T-cell (primary cell): ENCODE measurements at regions not wholly inside any gene's neighbourhood (a gene's known extent, or its start where the extent isn't known, plus 50 kb on each side); places are given as distances from the start of the nearest gene placed in this dataset.

Source experiments
- ATAC-seq, 4 experiments: fragments of 200-7000 bp in 3 of 4; fragments of 150-1000 bp in 1 of 4; cut with Tn5 transposase; replicated peaks in 1 of 4; 1 replicate in 3 of 4; 2 replicates in 1 of 4; pipeline ENCODE4 v1.10.0; 2021; ENCODE audit warnings: moderate library complexity in 3 of 4, mild to moderate bottlenecking in 2 of 4, moderate number of reproducible peaks in 1 of 4
- CTCF ChIA-PET, 2 donors: fragments of 300-600 bp; sonication (Branson Sonifier 250); formaldehyde crosslinking; loops; one replicate each; lab custom pipeline; 2022; ENCODE audit warnings: antibody characterized with exemption in 2 of 2; lab: Charles Lee
- POLR2A ChIA-PET, 2 donors: fragments of 300-600 bp; sonication (Branson Sonifier 250); formaldehyde crosslinking; loops; one replicate each; lab custom pipeline; 2022; ENCODE audit warnings: antibody characterized with exemption in 2 of 2; lab: Charles Lee
- DNase-seq, 35 experiments: peaks; one replicate each; pipeline versions ENCODE4 v3.0.0 to v3.0.0-alpha.2; 2013 to 2023
- H3K27ac ChIP-seq: one replicate; pipeline ENCODE4 v1.5.1; 2013; ENCODE audit warnings: low read length
- H3K27me3 ChIP-seq, 2 experiments: replicated peaks in 1 of 2; 1 replicate in 1 of 2; 2 replicates in 1 of 2; pipeline versions ENCODE4 v1.6.1 to v1.7.0; 2013; ENCODE audit warnings: low read length in 1 of 2, mixed read lengths in 1 of 2; ENCODE audit not compliant: control insufficient read depth in 2 of 2, insufficient read depth in 2 of 2; ENCODE audit errors: extremely low read depth in 1 of 2
- H3K36me3 ChIP-seq, 2 donors: 1 replicate in 1 of 2; 2 replicates in 1 of 2; pipeline versions ENCODE4 v1.6.1 to v1.7.0; 2013; ENCODE audit warnings: low read length in 1 of 2; ENCODE audit not compliant: control insufficient read depth in 2 of 2, insufficient read depth in 1 of 2; ENCODE audit errors: extremely low read depth in 1 of 2
- H3K4me1 ChIP-seq, 2 experiments: 1 replicate in 1 of 2; 2 replicates in 1 of 2; pipeline versions ENCODE4 v1.6.1 to v1.7.0; 2013; ENCODE audit warnings: low read length in 2 of 2, mixed read lengths in 1 of 2; ENCODE audit not compliant: insufficient read depth in 2 of 2, control insufficient read depth in 1 of 2; ENCODE audit errors: extremely low read depth in 1 of 2
- H3K4me3 ChIP-seq, 2 donors: 1 replicate in 1 of 2; 2 replicates in 1 of 2; pipeline versions ENCODE4 v1.5.1 to v1.7.0; 2013; ENCODE audit warnings: mild to moderate bottlenecking in 2 of 2, low read length in 1 of 2, moderate library complexity in 1 of 2; ENCODE audit not compliant: control insufficient read depth in 1 of 2; ENCODE audit errors: extremely low read depth in 1 of 2
- H3K9me3 ChIP-seq: 2 replicates; pipeline ENCODE4 v1.7.0; 2013
- H3K27ac Mint-ChIP-seq, 2 donors: one replicate each; pipeline ENCODE4 v1.8.0; 2020 to 2021; ENCODE audit warnings: mild to moderate bottlenecking in 2 of 2, mixed read lengths in 2 of 2
- H3K27me3 Mint-ChIP-seq, 2 donors: one replicate each; pipeline ENCODE4 v1.8.0; 2021 to 2022; ENCODE audit warnings: mixed read lengths in 2 of 2
- H3K36me3 Mint-ChIP-seq: one replicate; pipeline ENCODE4 v1.8.0; 2021; ENCODE audit warnings: mixed read lengths
- H3K4me1 Mint-ChIP-seq, 3 donors: one replicate each; pipeline ENCODE4 v1.8.0; 2020 to 2022; ENCODE audit warnings: mixed read lengths in 3 of 3, mild to moderate bottlenecking in 1 of 3
- H3K4me3 Mint-ChIP-seq, 3 donors: one replicate each; pipeline ENCODE4 v1.8.0; 2020 to 2022; ENCODE audit warnings: mild to moderate bottlenecking in 3 of 3, mixed read lengths in 3 of 3, moderate library complexity in 3 of 3
- H3K9me3 Mint-ChIP-seq, 3 donors: one replicate each; pipeline ENCODE4 v1.8.0; 2020 to 2022; ENCODE audit warnings: mixed read lengths in 3 of 3
- WGBS: methylation state at CpG from one replicate; pipeline ENCODE4 v1.1.5; 2013; ENCODE audit warnings: missing lambda C conversion rate; ENCODE audit not compliant: insufficient coverage; 5-methylcytosine and 5-hydroxymethylcytosine counted together

DNA sequence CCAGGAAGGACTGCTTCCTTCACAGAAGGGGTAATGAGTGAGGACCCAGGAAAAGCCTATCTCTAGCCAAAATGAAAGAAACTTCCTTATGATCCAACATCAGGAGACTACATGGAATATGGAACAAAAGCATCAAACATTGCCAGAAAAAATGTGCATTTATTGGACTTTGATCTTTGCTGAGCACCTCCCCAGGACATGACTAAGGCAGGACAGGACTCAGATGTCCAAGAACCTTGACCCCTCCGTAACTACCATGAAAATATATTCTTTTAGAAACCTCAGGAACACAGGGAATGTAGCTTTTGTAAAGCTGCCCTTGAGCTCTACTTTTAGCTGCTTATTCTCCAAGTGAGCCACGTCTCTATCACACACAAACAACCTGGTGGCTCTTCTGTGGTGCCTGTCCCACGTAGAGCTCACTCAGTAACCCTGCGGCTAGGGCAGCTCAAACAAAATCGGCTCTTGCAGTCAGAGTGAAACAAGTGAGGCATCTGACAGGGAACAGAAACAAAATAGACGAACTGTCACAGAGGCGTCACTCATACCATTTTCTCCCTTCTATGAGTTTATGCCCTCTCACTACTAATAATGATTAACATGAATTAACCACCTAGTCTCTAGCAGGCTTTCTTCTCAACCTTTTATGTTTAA is 471.5 kb upstream of the API5 start:
- Mint-ChIP-seq H3K36me3 (no peaks in the 10 kb centered on the region), H3K27ac (no peak overlapping the region), H3K9me3 (peaks cover 6 to 16% (median 13%) of the 10 kb centered on the region in 3 donors), H3K4me3 (no peak overlapping the region), H3K27me3 (no peaks in the 10 kb centered on the region), H3K4me1 (no peaks in the 10 kb centered on the region)
- DNase-seq, result no peak
- ChIA-PET CTCF (no interaction called here), POLR2A (no interaction called here)
- H3K4me1 ChIP-seq, result no peaks in the 10 kb centered on the region
- WGBS, result 53% methylated on average over 5 of the region's 7 CpGs
- no peak for ATAC-seq
- H3K27ac ChIP-seq, result no peak overlapping the region
- H3K36me3 ChIP-seq, result no peaks in the 10 kb centered on the region
- H3K27me3 ChIP-seq, result no peaks in the 10 kb centered on the region
- H3K9me3 ChIP-seq, result no peaks in the 10 kb centered on the region
- no peak overlapping the region for H3K4me3 ChIP-seq

DNA sequence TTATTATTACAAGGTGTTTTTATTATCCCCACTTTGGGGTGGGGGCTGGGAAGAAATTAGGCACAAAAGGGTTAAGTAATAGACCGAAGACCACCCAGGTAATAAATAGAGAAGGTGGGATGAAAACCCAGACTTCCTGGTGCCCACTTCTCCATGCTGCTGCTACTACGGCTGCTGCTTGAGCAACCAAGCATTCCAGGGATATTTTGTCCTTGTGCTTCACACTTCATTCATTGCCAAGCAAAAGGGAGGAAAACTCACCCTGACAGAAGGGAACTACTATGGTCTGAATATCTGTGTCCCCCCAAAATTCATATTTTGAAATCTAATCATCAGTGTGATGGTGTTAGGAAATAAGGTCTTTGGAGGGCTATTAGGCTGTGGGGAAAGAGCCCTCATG is 470.9 kb upstream of the API5 start:
- H3K4me3 Mint-ChIP-seq, result no peak overlapping the region
- no CpG with 5 or more reads among the region's 2 CpGs for WGBS
- CTCF ChIA-PET, result no interaction called here
- H3K9me3 Mint-ChIP-seq, result peaks cover 6 to 16% (median 12%) of the 10 kb centered on the region in 3 donors
- Histone ChIP-seq H3K27me3 (no peaks in the 10 kb centered on the region), H3K4me1 (no peaks in the 10 kb centered on the region), H3K4me3 (no peak overlapping the region), H3K9me3 (no peaks in the 10 kb centered on the region), H3K36me3 (no peaks in the 10 kb centered on the region), H3K27ac (no peak overlapping the region)
- H3K27ac Mint-ChIP-seq, result no peak overlapping the region
- no peaks in the 10 kb centered on the region for H3K36me3 Mint-ChIP-seq
- DNase-seq, result no peak
- H3K27me3 Mint-ChIP-seq, result no peaks in the 10 kb centered on the region
- POLR2A ChIA-PET, result no interaction called here
- H3K4me1 Mint-ChIP-seq, result no peaks in the 10 kb centered on the region
- no peak for ATAC-seq

DNA sequence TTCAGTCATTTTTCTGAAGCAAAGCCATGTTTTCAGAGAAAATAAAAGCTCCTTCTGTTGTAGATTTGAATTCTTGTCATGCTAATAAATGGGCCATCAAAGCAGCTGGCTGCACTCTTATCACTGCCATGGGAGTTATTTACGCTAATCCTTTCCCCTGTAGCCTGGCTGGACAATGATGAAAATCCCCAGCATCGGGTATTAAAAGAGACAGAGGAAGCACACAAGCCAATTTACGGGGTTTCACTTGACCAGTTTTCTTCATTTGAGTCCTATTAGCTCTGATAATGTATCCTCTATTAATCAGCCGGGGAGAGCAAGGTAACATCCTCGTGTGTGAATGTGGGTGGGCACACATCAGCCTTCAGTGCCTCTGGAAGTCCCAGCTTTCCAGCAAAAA is 470.2 kb upstream of the API5 start:
- Histone ChIP-seq H3K27ac (no peak overlapping the region), H3K4me1 (no peaks in the 10 kb centered on the region), H3K9me3 (no peaks in the 10 kb centered on the region), H3K36me3 (no peaks in the 10 kb centered on the region), H3K27me3 (no peaks in the 10 kb centered on the region), H3K4me3 (no peak overlapping the region)
- WGBS, result 71% methylated on average over 3 of the region's 5 CpGs
- ATAC-seq (no peak), DNase-seq (no peak)
- POLR2A ChIA-PET, result no interaction called here
- peaks cover 6 to 13% (median 12%) of the 10 kb centered on the region in 3 donors for H3K9me3 Mint-ChIP-seq
- H3K27ac Mint-ChIP-seq, result no peak overlapping the region
- no peak overlapping the region for H3K4me3 Mint-ChIP-seq
- no peaks in the 10 kb centered on the region for H3K27me3 Mint-ChIP-seq
- CTCF ChIA-PET, result no interaction called here
- H3K4me1 Mint-ChIP-seq, result no peaks in the 10 kb centered on the region
- H3K36me3 Mint-ChIP-seq, result no peaks in the 10 kb centered on the region

DNA sequence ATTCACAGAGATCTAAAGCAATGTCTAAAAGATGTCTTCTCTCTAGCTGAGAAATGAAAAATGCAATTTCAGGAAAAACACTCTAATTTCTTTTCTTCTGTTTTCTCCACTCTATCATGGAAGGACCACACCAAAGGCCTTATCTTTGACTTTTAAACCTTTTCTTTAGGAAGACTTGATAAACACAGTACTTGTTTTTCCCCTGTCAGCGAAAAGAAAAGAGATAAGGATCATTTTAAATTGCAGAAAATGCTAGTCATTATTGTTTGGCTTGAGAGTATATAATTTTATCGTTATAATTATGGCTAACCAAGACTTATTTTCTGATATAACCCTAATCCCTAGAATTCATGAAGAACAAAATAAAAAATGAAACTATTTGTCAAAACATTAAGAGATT is 462.4 kb upstream of the API5 start:
- ChIA-PET POLR2A (no interaction called here), CTCF (no interaction called here)
- no CpG with 5 or more reads among the region's 2 CpGs for WGBS
- H3K27ac ChIP-seq, result no peak overlapping the region
- Mint-ChIP-seq H3K36me3 (no peaks in the 10 kb centered on the region), H3K27me3 (no peaks in the 10 kb centered on the region), H3K4me3 (no peak overlapping the region), H3K27ac (no peak overlapping the region), H3K9me3 (peaks cover 6 to 11% (median 9%) of the 10 kb centered on the region in 3 donors), H3K4me1 (no peaks in the 10 kb centered on the region)
- no peaks in the 10 kb centered on the region for H3K36me3 ChIP-seq
- H3K4me3 ChIP-seq, result no peak overlapping the region
- no peak for ATAC-seq
- no peaks in the 10 kb centered on the region for H3K9me3 ChIP-seq
- H3K4me1 ChIP-seq, result no peaks in the 10 kb centered on the region
- no peak for DNase-seq
- H3K27me3 ChIP-seq, result no peaks in the 10 kb centered on the region

DNA sequence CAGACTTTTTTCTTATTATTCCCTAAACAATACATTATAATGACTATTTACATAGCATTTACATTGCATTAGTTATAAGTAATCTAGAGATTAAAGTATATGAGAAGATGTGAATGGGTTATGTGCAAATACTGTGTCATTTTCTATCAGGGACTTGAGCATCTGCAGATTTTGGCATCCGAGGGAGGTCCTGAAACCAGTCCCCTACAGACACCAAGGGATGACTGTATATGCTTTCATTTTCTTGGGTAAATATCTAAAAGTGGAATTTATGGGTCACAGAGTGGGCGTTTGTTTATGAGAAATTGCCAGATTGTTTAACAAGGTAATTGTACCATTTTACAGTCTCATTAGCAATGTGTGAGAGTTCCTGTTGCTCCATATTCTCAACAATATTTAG is 454.5 kb upstream of the API5 start:
- H3K27me3 Mint-ChIP-seq, result no peaks in the 10 kb centered on the region
- no peaks in the 10 kb centered on the region for H3K4me1 ChIP-seq
- H3K9me3 ChIP-seq, result no peaks in the 10 kb centered on the region
- H3K27ac ChIP-seq, result no peak overlapping the region
- no peaks in the 10 kb centered on the region for H3K36me3 ChIP-seq
- H3K27ac Mint-ChIP-seq, result no peak overlapping the region
- H3K9me3 Mint-ChIP-seq, result peaks cover 12 to 21% (median 17%) of the 10 kb centered on the region in 3 donors
- H3K4me3 Mint-ChIP-seq, result no peak overlapping the region
- DNase-seq (no peak), ATAC-seq (no peak)
- ChIA-PET POLR2A (no interaction called here), CTCF (interaction anchor here in 1 of 2 donors (0.6 kb wide), 1 partner anchor 12 kb away, joined by 3 read pairs; no protein-coding TSS in a partner anchor)
- no peaks in the 10 kb centered on the region for H3K36me3 Mint-ChIP-seq
- no peaks in the 10 kb centered on the region for H3K27me3 ChIP-seq
- H3K4me1 Mint-ChIP-seq, result no peaks in the 10 kb centered on the region
- H3K4me3 ChIP-seq, result no peak overlapping the region
- WGBS, result no CpG with 5 or more reads among the region's 2 CpGs

DNA sequence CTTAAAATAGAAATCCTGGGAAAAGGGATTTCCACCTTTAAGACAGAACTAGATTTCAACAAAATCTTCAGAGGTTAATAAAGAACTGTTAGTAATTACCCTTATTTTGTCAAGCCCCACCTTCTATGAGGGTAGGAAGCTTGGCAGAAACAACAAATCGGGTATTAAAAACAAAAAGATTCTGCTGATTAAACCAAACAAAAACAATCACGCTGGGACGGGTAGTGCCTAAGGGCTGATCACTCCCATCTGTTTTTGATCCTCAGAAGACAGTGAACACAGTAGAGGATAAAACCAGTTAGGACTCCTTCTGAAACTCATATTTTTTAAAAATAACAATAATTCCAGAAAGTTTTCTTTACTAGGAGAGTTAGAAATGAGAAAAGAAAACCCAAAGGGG is 441.3 kb upstream of the API5 start:
- no peaks in the 10 kb centered on the region for H3K36me3 Mint-ChIP-seq
- no CpG with 5 or more reads among the region's 3 CpGs for WGBS
- DNase-seq (no peak), ATAC-seq (no peak)
- ChIA-PET CTCF (no interaction called here), POLR2A (interaction anchor here in 1 of 2 donors (0.7 kb wide), 1 partner anchor 361 kb away, joined by 4 read pairs; no protein-coding TSS in a partner anchor)
- no peaks in the 10 kb centered on the region for H3K4me1 ChIP-seq
- no peak overlapping the region for H3K4me3 Mint-ChIP-seq
- no peaks in the 10 kb centered on the region for H3K36me3 ChIP-seq
- H3K27ac Mint-ChIP-seq, result no peak overlapping the region
- no peaks in the 10 kb centered on the region for H3K4me1 Mint-ChIP-seq
- no peak overlapping the region for H3K4me3 ChIP-seq
- peaks cover 2 to 27% (median 15%) of the 10 kb centered on the region in 3 donors for H3K9me3 Mint-ChIP-seq
- H3K27me3 Mint-ChIP-seq, result no peaks in the 10 kb centered on the region
- H3K9me3 ChIP-seq, result no peaks in the 10 kb centered on the region
- H3K27ac ChIP-seq, result no peak overlapping the region
- H3K27me3 ChIP-seq, result no peaks in the 10 kb centered on the region
